ENCODE measurements at regions not wholly inside any gene's neighbourhood (a gene's known extent, or its start where the extent isn't known, plus 50 kb on each side); places are given as distances from the start of the nearest gene placed in this dataset.
"Not testable (repeated sequence)": the region's sequence is repeated elsewhere in the genome, so short reads cannot be mapped to it uniquely, and the experiment has no call there.

GRCh38 chr3:159293493-159293892, 491.6 kb downstream of the MFSD1 start:
- TF ChIP-seq, protein P1, sequence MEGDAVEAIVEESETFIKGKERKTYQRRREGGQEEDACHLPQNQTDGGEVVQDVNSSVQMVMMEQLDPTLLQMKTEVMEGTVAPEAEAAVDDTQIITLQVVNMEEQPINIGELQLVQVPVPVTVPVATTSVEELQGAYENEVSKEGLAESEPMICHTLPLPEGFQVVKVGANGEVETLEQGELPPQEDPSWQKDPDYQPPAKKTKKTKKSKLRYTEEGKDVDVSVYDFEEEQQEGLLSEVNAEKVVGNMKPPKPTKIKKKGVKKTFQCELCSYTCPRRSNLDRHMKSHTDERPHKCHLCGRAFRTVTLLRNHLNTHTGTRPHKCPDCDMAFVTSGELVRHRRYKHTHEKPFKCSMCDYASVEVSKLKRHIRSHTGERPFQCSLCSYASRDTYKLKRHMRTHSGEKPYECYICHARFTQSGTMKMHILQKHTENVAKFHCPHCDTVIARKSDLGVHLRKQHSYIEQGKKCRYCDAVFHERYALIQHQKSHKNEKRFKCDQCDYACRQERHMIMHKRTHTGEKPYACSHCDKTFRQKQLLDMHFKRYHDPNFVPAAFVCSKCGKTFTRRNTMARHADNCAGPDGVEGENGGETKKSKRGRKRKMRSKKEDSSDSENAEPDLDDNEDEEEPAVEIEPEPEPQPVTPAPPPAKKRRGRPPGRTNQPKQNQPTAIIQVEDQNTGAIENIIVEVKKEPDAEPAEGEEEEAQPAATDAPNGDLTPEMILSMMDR (IDR thresholded peaks at IDR 0.05; ENCODE audit: insufficient read depth, low read length, missing control alignments): no peak
- ChIA-PET POLR2A (no interaction called here), CTCF (no interaction called here)
- no peak overlapping the region for H3K4me3 ChIP-seq (ENCODE audit: low read depth, low read length)
- no peak for DNase-seq (ENCODE audit: low read depth, low spot score)

DNA sequence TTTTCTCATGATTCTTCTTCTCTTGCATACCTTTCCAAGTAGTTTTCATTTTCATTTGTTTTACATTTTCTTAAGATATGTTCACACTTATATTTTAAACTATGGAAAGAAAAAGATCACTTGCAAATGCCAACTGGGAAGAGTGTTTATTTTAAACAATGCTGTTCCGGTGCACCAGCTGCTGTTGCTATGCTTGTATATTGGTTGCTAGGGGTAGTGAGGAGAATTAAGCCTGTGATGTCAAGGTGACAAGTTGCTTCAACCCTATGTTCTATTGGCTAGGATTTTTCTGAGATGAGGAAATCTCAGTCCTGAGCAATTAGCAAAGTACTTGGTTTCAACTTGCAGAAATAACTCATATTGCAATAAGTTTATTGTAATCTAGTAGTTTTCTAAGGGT, 500.1 kb downstream of the MFSD1 start:
- no peak overlapping the region for H3K4me3 ChIP-seq (ENCODE audit: low read depth, low read length)
- ChIA-PET POLR2A (no interaction called here), CTCF (no interaction called here)
- DNase-seq (ENCODE audit: low read depth, low spot score): no peak
- TF ChIP-seq, protein P1 (IDR thresholded peaks at IDR 0.05; ENCODE audit: insufficient read depth, low read length, missing control alignments): no peak

DNA sequence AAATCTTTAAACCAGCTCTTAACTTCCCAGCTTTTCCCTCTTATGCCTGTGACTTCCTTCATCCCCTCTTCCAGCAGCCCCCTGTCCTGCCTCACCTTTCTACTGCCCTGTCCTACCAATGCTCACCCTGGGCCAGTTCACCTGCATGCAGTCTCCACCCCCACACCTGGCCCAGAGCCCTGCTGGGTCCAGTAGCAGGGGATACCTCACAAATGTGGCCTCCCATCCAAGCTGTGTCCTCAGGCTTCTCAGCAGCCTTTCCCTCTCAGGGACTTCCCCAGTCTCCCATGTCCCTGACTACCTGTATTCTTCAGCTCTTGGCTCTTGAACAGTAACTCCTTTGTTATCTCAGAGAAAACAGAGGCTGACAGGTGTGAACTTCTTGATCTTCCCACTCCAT, 503.2 kb downstream of the MFSD1 start:
- no peak overlapping the region for H3K4me3 ChIP-seq (ENCODE audit: low read depth, low read length)
- ChIA-PET POLR2A (no interaction called here), CTCF (interaction anchor here (1.2 to 1.7 kb wide), 2 partner anchors 38 to 281 kb away, joined by 3 to 4 read pairs; no protein-coding TSS in a partner anchor)
- TF ChIP-seq, protein P1 (IDR thresholded peaks at IDR 0.05; ENCODE audit: insufficient read depth, low read length, missing control alignments): no peak
- DNase-seq (ENCODE audit: low read depth, low spot score): no peak

DNA sequence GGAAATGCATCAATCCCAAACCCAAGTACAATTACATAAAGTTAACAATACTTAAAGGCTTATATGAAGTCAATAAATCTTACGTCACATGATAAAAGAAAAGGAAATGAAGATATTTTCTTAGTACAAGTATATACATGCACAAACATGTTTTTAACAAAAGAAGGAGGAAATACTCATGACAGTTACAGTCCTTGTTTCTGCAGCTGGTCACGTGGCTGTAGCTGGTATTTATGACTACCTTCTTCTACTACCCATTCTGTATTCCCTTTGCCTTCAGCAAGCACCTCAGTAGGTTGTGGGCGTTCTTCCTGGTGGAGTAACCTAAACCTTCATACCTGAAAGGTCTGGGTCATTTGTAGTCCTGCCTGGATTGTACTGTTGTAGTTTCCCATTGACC, 514.9 kb downstream of the MFSD1 start:
- H3K4me3 ChIP-seq (ENCODE audit: low read depth, low read length); CTCF ChIA-PET; DNase-seq (ENCODE audit: low read depth, low spot score); POLR2A ChIA-PET: not testable (repeated sequence)

- TF ChIP-seq, protein P1 (IDR thresholded peaks at IDR 0.05; ENCODE audit: insufficient read depth, low read length, missing control alignments): no peak
- H3K4me3 ChIP-seq (ENCODE audit: low read depth, low read length): no peak overlapping the region
- DNase-seq (ENCODE audit: low read depth, low spot score): no peak
- POLR2A ChIA-PET: no interaction called here
- CTCF ChIA-PET: interaction anchor here (0.5 kb wide), 1 partner anchor 457 kb away, joined by 3 read pairs; no protein-coding TSS in a partner anchor
Observed at GRCh38 chr3:159319156-159319555, 517.3 kb downstream of the MFSD1 start.

DNA sequence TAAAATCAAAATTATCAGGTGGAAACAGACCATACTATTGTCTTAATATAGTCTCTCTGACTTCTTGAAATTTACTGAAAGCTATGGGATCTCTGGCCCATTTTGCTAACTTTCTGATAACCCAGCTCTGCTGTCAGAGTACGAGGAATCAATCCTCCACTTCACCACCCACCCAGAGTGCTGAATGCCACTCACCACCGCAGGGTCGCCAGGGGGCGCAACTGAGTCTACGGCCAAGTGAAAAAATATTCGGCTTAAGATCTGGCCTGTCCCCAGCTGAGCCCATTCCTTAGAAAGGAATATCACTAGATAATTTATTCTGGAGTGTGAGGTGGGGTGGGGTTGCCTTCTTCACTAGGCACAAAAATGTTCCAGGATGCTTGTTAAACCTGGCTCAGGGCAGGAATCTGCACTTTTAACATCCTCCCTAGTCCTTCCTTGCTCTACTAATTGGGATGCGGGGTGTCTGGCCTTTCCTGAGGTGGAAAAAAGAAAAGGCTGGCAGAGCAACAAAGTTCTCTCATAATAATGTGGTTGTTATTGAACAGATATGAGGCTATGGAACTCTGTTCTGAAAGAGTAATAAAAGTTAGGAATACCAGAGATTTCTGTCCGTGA, 520.6 kb downstream of the MFSD1 start:
- TF ChIP-seq, protein P1 (IDR thresholded peaks at IDR 0.05; ENCODE audit: insufficient read depth, low read length, missing control alignments): peak; percentile 77
- no peak overlapping the region for H3K4me3 ChIP-seq (ENCODE audit: low read depth, low read length)
- POLR2A ChIA-PET: no interaction called here
- DNase-seq (ENCODE audit: low read depth, low spot score): no peak
- CTCF ChIA-PET: interaction anchor here (0.7 to 2.4 kb wide), 19 partner anchors 11 to 685 kb away, joined by 3 to 14 read pairs (median 4); no protein-coding TSS in a partner anchor

DNA sequence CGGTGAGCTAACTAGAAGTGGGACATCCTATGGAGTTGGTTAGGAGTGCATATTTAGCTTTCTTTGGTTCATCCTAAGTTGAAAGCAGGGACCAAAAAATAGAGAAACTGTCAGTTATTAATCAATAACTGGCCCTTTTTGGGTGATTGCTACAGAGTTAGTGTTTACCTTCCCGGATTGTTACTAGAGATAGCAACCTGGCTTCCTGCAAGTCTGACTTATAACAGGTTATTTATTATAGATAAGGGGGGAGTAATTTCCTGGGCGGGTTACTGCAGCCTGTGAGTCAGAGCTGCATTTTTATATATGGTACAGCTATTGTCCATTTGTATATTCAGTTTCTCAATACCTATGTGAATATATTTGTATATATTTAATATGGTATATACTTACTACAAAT, 522.0 kb downstream of the MFSD1 start:
- DNase-seq (ENCODE audit: low read depth, low spot score): no peak
- TF ChIP-seq, protein P1 (IDR thresholded peaks at IDR 0.05; ENCODE audit: insufficient read depth, low read length, missing control alignments): no peak
- ChIA-PET POLR2A (no interaction called here), CTCF (interaction anchor here (1.2 to 2.3 kb wide), 3 partner anchors 33 to 682 kb away, joined by 4 to 7 read pairs (median 7); no protein-coding TSS in a partner anchor)
- no peak overlapping the region for H3K4me3 ChIP-seq (ENCODE audit: low read depth, low read length)

Measured in AG04449 (cell line).